ENCODE measurements at regions not wholly inside any gene's neighbourhood (a gene's known extent, or its start where the extent isn't known, plus 50 kb on each side); places are given as distances from the start of the nearest gene placed in this dataset.

- H3K27ac ChIP-seq = no peak overlapping the region
- no peaks in the 10 kb centered on the region for H3K9me3 ChIP-seq (replicated peaks in 1 of 3)
- DNase-seq = no peak
- 48 to 67% (median 60%) methylated on average over 5 of the region's 5 CpGs for WGBS, 4 donors
- intact Hi-C loops (cut with DNase I) = no loop called here
- TF ChIP-seq POLR2A (IDR thresholded peaks at IDR 0.05) (no peak), CTCF (IDR thresholded peaks at IDR 0.05) (no peak)
- no peaks in the 10 kb centered on the region for H3K36me3 ChIP-seq (replicated peaks in 1 of 2)
- peaks cover 14% of the 10 kb centered on the region for H3K27me3 ChIP-seq
- H3K4me3 ChIP-seq = no peak overlapping the region
- no peaks in the 10 kb centered on the region for H3K4me1 ChIP-seq (replicated peaks in 1 of 2)
Measured at GRCh38 chrX:153244767-153245166, 65.7 kb downstream of the MAGEA1 start.

GRCh38 chrX:153238361-153238760, 59.3 kb downstream of the MAGEA1 start:
- no peaks in the 10 kb centered on the region for H3K9me3 ChIP-seq (replicated peaks in 1 of 3)
- WGBS, 4 donors = 71 to 82% (median 79%) methylated on average over 2 of the region's 2 CpGs
- H3K27me3 ChIP-seq = peaks cover 28% of the 10 kb centered on the region
- intact Hi-C loops (cut with DNase I) = no loop called here
- no peak overlapping the region for H3K27ac ChIP-seq
- no peaks in the 10 kb centered on the region for H3K36me3 ChIP-seq (replicated peaks in 1 of 2)
- H3K4me3 ChIP-seq = no peak overlapping the region
- H3K4me1 ChIP-seq (replicated peaks in 1 of 2) = no peaks in the 10 kb centered on the region
- no peak for DNase-seq
- TF ChIP-seq CTCF (IDR thresholded peaks at IDR 0.05) = no peak
- no peak for TF ChIP-seq POLR2A (IDR thresholded peaks at IDR 0.05)

Data from adrenal gland (tissue), 9 donors.